ENCODE measurements at regions not wholly inside any gene's neighbourhood (a gene's known extent, or its start where the extent isn't known, plus 50 kb on each side); places are given as distances from the start of the nearest gene placed in this dataset.

DNA sequence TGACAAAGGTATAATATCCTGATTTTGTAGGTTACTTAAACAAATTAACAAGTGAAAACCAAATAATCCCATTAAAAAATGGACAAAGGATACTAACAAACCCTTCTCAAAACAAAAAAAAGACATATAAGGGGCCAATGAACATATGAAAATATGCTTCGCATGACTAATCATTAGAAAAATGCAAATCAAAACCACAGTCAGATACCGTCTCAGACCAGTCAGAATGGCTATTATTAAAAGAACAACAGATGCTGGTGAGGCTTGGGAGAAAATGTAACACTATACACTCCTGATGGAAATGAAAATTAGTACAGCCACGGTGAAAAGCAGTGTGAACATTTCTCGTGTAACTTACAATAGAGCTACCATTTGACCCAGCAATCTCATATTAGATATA is 1542.2 kb upstream of the CDH9 start:
- Histone ChIP-seq H3K79me2 (ENCODE audit: insufficient read depth, low read length) (no peaks in the 10 kb centered on the region), H3K4me2 (ENCODE audit: insufficient read depth, insufficient read length, low read length) (no peak overlapping the region), H3K79me1 (ENCODE audit: insufficient read depth, low read depth, low read length, poor library complexity, severe bottlenecking) (no peaks in the 10 kb centered on the region), H2BK5ac (ENCODE audit: insufficient read length, low read length) (no peak overlapping the region), H4K8ac (replicated peaks; ENCODE audit: insufficient read length, low read depth, low read length) (no peak overlapping the region), H3K18ac (ENCODE audit: insufficient read length, low read depth, low read length) (no peak overlapping the region), H4K91ac (ENCODE audit: insufficient read length, low read depth, low read length) (no peak overlapping the region), H3K4me1 (ENCODE audit: insufficient read depth, low read length) (no peaks in the 10 kb centered on the region), H2BK120ac (ENCODE audit: low read depth, low read length, poor library complexity, severe bottlenecking) (no peak overlapping the region), H3T11ph (ENCODE audit: low read length) (no peak overlapping the region), H3K27ac (ENCODE audit: insufficient read length, low read depth, low read length) (no peak overlapping the region), H3K27me3 (ENCODE audit: insufficient read depth, low read length) (no peaks in the 10 kb centered on the region), H2BK12ac (ENCODE audit: insufficient read length, low read depth, low read length) (no peak overlapping the region), H3K9me3 (ENCODE audit: control insufficient read depth, low read depth, low read length) (no peaks in the 10 kb centered on the region), H2BK15ac (ENCODE audit: low read depth, low read length) (no peak overlapping the region), H2AK5ac (ENCODE audit: insufficient read length, low read length) (no peak overlapping the region), H2BK20ac (ENCODE audit: low read depth, low read length, poor library complexity, severe bottlenecking) (no peak overlapping the region), H4K5ac (ENCODE audit: insufficient read length, low read depth, low read length) (no peak overlapping the region), H3K9ac (ENCODE audit: extremely low read depth, insufficient read length, low read length) (no peak overlapping the region), H3K56ac (ENCODE audit: insufficient read length, low read depth, low read length) (no peak overlapping the region), H3K23me2 (ENCODE audit: insufficient read length, low read depth, low read length, poor library complexity, severe bottlenecking) (no peaks in the 10 kb centered on the region), H2AFZ (ENCODE audit: low read length) (no peak overlapping the region), H3K23ac (ENCODE audit: insufficient read length, low read depth, low read length) (no peak overlapping the region), H3K4ac (ENCODE audit: low read depth, low read length) (no peak overlapping the region), H3K14ac (ENCODE audit: insufficient read depth, low read length) (no peak overlapping the region), H4K20me1 (ENCODE audit: control insufficient read depth, insufficient read depth, insufficient read length) (no peaks in the 10 kb centered on the region)
- Mint-ChIP-seq H3K36me3 (ENCODE audit: insufficient read depth in 1 of 3, low read depth in 3 of 3) (no peaks in the 10 kb centered on the region; a peak in 1 of 7 replicates), H3K27me3 (ENCODE audit: low read depth) (no peaks in the 10 kb centered on the region; the same call in 1 of the 2 replicates), H3K9me3 (no peaks in the 10 kb centered on the region; a peak in 1 of 5 replicates), H3K27ac (no peak overlapping the region), H3K4me3 (no peak overlapping the region), H3K4me1 (no peaks in the 10 kb centered on the region)
- DNase-seq, result no peak
- no CpG with 5 or more reads among the region's 4 CpGs for WGBS (ENCODE audit: extremely low coverage, insufficient read length, low lambda C conversion rate)
- TF ChIP-seq, protein P1, sequence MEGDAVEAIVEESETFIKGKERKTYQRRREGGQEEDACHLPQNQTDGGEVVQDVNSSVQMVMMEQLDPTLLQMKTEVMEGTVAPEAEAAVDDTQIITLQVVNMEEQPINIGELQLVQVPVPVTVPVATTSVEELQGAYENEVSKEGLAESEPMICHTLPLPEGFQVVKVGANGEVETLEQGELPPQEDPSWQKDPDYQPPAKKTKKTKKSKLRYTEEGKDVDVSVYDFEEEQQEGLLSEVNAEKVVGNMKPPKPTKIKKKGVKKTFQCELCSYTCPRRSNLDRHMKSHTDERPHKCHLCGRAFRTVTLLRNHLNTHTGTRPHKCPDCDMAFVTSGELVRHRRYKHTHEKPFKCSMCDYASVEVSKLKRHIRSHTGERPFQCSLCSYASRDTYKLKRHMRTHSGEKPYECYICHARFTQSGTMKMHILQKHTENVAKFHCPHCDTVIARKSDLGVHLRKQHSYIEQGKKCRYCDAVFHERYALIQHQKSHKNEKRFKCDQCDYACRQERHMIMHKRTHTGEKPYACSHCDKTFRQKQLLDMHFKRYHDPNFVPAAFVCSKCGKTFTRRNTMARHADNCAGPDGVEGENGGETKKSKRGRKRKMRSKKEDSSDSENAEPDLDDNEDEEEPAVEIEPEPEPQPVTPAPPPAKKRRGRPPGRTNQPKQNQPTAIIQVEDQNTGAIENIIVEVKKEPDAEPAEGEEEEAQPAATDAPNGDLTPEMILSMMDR (conservative IDR thresholded peaks at IDR 0.05), result no peak

Measured in H9 (cell line).